Left ventricle myocardium superior (tissue), 1 donor: ENCODE measurements at regions not wholly inside any gene's neighbourhood (a gene's known extent, or its start where the extent isn't known, plus 50 kb on each side); places are given as distances from the start of the nearest gene placed in this dataset.

Experiments used
- ATAC-seq: fragments of 200-7000 bp; cut with Tn5 transposase; one replicate; pipeline ENCODE4 v1.9.1; 2020; ENCODE audit warnings: mild to moderate bottlenecking, moderate library complexity
- DNase-seq: peaks from one replicate; pipeline ENCODE4 v3.0.0-alpha.2; 2020
- intact Hi-C: fragments of 100-400 bp; cut with micrococcal nuclease; formaldehyde crosslinking; loops from one replicate; pipeline ENCODE4 v1.11.0; 2022
- donor health status: DM: no; HTN: yes; CAD: no; lungs with severe emphysema.

- intact Hi-C loops: no loop called here
- DNase-seq (no peak), ATAC-seq (no peak)
Observed at GRCh38 chr11:128239306-128239705, 348.1 kb downstream of the ETS1 start.

- ATAC-seq (no peak), DNase-seq (no peak)
- intact Hi-C loops: no loop called here
Observed at GRCh38 chr11:128238521-128239265, 348.7 kb downstream of the ETS1 start.

GRCh38 chr11:128236506-128237498 is 350.6 kb downstream of the ETS1 start:
- intact Hi-C loops: no loop called here
- ATAC-seq: no peak

GRCh38 chr11:128235958-128236357 is 351.4 kb downstream of the ETS1 start:
- DNase-seq: peak; percentile 35
- intact Hi-C loops: no loop called here
- no peak for ATAC-seq

More at GRCh38 chr11:128236506-128237498, 350.6 kb downstream of the ETS1 start:
- no peak for DNase-seq

GRCh38 chr11:128235426-128235825 is 351.9 kb downstream of the ETS1 start:
- intact Hi-C loops: no loop called here
- ATAC-seq (peak; percentile 25), DNase-seq (no peak)

GRCh38 chr11:128234143-128234542 is 353.2 kb downstream of the ETS1 start:
- DNase-seq (no peak), ATAC-seq (no peak)
- intact Hi-C loops: no loop called here

- intact Hi-C loops: no loop called here
- no peak for DNase-seq
- no peak for ATAC-seq
Observed at GRCh38 chr11:128232588-128232987, 354.8 kb downstream of the ETS1 start.

- ATAC-seq (no peak), DNase-seq (no peak)
- intact Hi-C loops: no loop called here
Observed at GRCh38 chr11:128231845-128232410, 355.4 kb downstream of the ETS1 start.

- no peak for ATAC-seq
- DNase-seq: no peak
- intact Hi-C loops: no loop called here
Observed at GRCh38 chr11:128227466-128227865, 359.9 kb downstream of the ETS1 start.

- ATAC-seq (no peak), DNase-seq (no peak)
- intact Hi-C loops: no loop called here
Observed at GRCh38 chr11:128226106-128226716, 361.1 kb downstream of the ETS1 start.

GRCh38 chr11:128222245-128222884 is 365.0 kb downstream of the ETS1 start:
- intact Hi-C loops: no loop called here
- DNase-seq (no peak), ATAC-seq (no peak)

- no peak for ATAC-seq
- intact Hi-C loops: no loop called here
Observed at GRCh38 chr11:128219731-128220120, 367.6 kb downstream of the ETS1 start.

GRCh38 chr11:128216198-128216597 is 371.2 kb downstream of the ETS1 start:
- intact Hi-C loops: no loop called here
- DNase-seq (no peak), ATAC-seq (no peak)

More at GRCh38 chr11:128219731-128220120, 367.6 kb downstream of the ETS1 start:
- DNase-seq: no peak

- DNase-seq (no peak), ATAC-seq (no peak)
- intact Hi-C loops: no loop called here
Observed at GRCh38 chr11:128215238-128215882, 372.0 kb downstream of the ETS1 start.

- no peak for DNase-seq
- intact Hi-C loops: no loop called here
- ATAC-seq: no peak
Observed at GRCh38 chr11:128214263-128214662, 373.1 kb downstream of the ETS1 start.

GRCh38 chr11:128213461-128213860 is 373.9 kb downstream of the ETS1 start:
- intact Hi-C loops: no loop called here
- DNase-seq: no peak
- ATAC-seq: no peak

- intact Hi-C loops: no loop called here
- ATAC-seq: no peak
- no peak for DNase-seq
Observed at GRCh38 chr11:128212324-128212723, 375.0 kb downstream of the ETS1 start.

- intact Hi-C loops: no loop called here
- ATAC-seq (peak; percentile 86), DNase-seq (no peak)
Observed at GRCh38 chr11:128210148-128210940, 377.0 kb downstream of the ETS1 start.
